ENCODE measurements at regions not wholly inside any gene's neighbourhood (a gene's known extent, or its start where the extent isn't known, plus 50 kb on each side); places are given as distances from the start of the nearest gene placed in this dataset.

- H3K27ac Mint-ChIP-seq (ENCODE audit: unreplicated experiment), result no peak overlapping the region
- H3K9me3 Mint-ChIP-seq (ENCODE audit: low read depth), result peaks cover 12% of the 10 kb centered on the region
- no peaks in the 10 kb centered on the region for H3K36me3 Mint-ChIP-seq (ENCODE audit: low read depth)
- H3K4me3 Mint-ChIP-seq (ENCODE audit: unreplicated experiment), result no peak overlapping the region
- no peak for DNase-seq (ENCODE audit: low spot score)
- no peaks in the 10 kb centered on the region for H3K4me1 Mint-ChIP-seq (ENCODE audit: low read depth)
- no peak for TF ChIP-seq CTCF (IDR thresholded peaks at IDR 0.05)
- no peaks in the 10 kb centered on the region for H3K27me3 Mint-ChIP-seq (ENCODE audit: low read depth)
These were observed 440.8 kb upstream of the RGPD4 start for GRCh38 chr2:107385921-107386320.

- no peak for DNase-seq (ENCODE audit: low spot score)
- no peak for TF ChIP-seq CTCF (IDR thresholded peaks at IDR 0.05)
- Mint-ChIP-seq H3K4me3 (ENCODE audit: unreplicated experiment) (no peak overlapping the region), H3K27ac (ENCODE audit: unreplicated experiment) (no peak overlapping the region), H3K27me3 (ENCODE audit: low read depth) (peaks cover 3% of the 10 kb centered on the region), H3K9me3 (ENCODE audit: low read depth) (peaks cover 9% of the 10 kb centered on the region), H3K36me3 (ENCODE audit: low read depth) (no peaks in the 10 kb centered on the region), H3K4me1 (ENCODE audit: low read depth) (no peaks in the 10 kb centered on the region)
These were observed 434.4 kb upstream of the RGPD4 start for GRCh38 chr2:107392241-107392704.

GRCh38 chr2:107393516-107393915 is 433.2 kb upstream of the RGPD4 start:
- no peak for DNase-seq (ENCODE audit: low spot score)
- H3K4me1 Mint-ChIP-seq (ENCODE audit: low read depth), result no peaks in the 10 kb centered on the region
- no peaks in the 10 kb centered on the region for H3K36me3 Mint-ChIP-seq (ENCODE audit: low read depth)
- H3K27me3 Mint-ChIP-seq (ENCODE audit: low read depth), result peaks cover 3% of the 10 kb centered on the region
- no peak overlapping the region for H3K27ac Mint-ChIP-seq (ENCODE audit: unreplicated experiment)
- no peak overlapping the region for H3K4me3 Mint-ChIP-seq (ENCODE audit: unreplicated experiment)
- H3K9me3 Mint-ChIP-seq (ENCODE audit: low read depth), result peaks cover 3% of the 10 kb centered on the region
- TF ChIP-seq CTCF (IDR thresholded peaks at IDR 0.05), result no peak

- no peak overlapping the region for H3K4me3 Mint-ChIP-seq (ENCODE audit: unreplicated experiment)
- no peak overlapping the region for H3K27ac Mint-ChIP-seq (ENCODE audit: unreplicated experiment)
- peaks cover 3% of the 10 kb centered on the region for H3K27me3 Mint-ChIP-seq (ENCODE audit: low read depth)
- H3K4me1 Mint-ChIP-seq (ENCODE audit: low read depth), result no peaks in the 10 kb centered on the region
- TF ChIP-seq CTCF (IDR thresholded peaks at IDR 0.05), result no peak
- no peaks in the 10 kb centered on the region for H3K9me3 Mint-ChIP-seq (ENCODE audit: low read depth)
- DNase-seq (ENCODE audit: low spot score), result no peak
- no peaks in the 10 kb centered on the region for H3K36me3 Mint-ChIP-seq (ENCODE audit: low read depth)
These were observed 428.0 kb upstream of the RGPD4 start for GRCh38 chr2:107398683-107399082.

GRCh38 chr2:107402330-107402729 is 424.4 kb upstream of the RGPD4 start:
- Mint-ChIP-seq H3K27me3 (ENCODE audit: low read depth) (no peaks in the 10 kb centered on the region), H3K36me3 (ENCODE audit: low read depth) (no peaks in the 10 kb centered on the region), H3K4me3 (ENCODE audit: unreplicated experiment) (no peak overlapping the region), H3K4me1 (ENCODE audit: low read depth) (peaks cover 10% of the 10 kb centered on the region), H3K9me3 (ENCODE audit: low read depth) (no peaks in the 10 kb centered on the region), H3K27ac (ENCODE audit: unreplicated experiment) (no peak overlapping the region)
- no peak for TF ChIP-seq CTCF (IDR thresholded peaks at IDR 0.05)
- no peak for DNase-seq (ENCODE audit: low spot score)
